GM21360 (cell line): ENCODE measurements at regions not wholly inside any gene's neighbourhood (a gene's known extent, or its start where the extent isn't known, plus 50 kb on each side); places are given as distances from the start of the nearest gene placed in this dataset.

Source experiments
- ATAC-seq: cut with Tn5 transposase; IDR thresholded peaks from one replicate; pipeline ENCODE4 v1.9.1; 2021; ENCODE audit warnings: mild to moderate bottlenecking, moderate library complexity; ENCODE audit not compliant: unreplicated experiment

GRCh38 chr5:143473481-143473880, 70.0 kb upstream of the NR3C1 start:
- ATAC-seq: no peak

GRCh38 chr5:143472576-143472975, 69.1 kb upstream of the NR3C1 start:
- ATAC-seq: no peak

GRCh38 chr5:143471666-143472464, 68.4 kb upstream of the NR3C1 start:
- no peak for ATAC-seq

- ATAC-seq: no peak
Measured at GRCh38 chr5:143471041-143471509, 67.6 kb upstream of the NR3C1 start.

DNA sequence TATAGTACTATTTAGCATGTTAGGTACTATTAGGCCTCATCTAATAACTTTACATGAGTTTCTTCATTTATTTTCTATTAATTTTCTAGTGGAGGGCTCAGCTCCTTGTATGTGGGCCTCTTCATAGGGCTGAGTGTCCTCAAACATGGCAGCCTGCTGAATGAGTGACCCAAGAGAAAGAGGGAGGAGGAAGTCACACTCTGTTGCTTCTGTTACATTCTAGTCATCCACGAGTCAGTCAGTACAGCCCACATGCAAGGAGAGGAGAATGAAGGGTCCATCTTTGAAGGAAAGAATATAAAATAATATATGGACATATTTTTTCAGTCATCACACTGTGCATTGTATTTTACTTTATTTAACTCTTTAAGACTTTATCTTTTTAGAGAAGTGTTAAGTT, 66.6 kb upstream of the NR3C1 start:
- ATAC-seq: no peak

DNA sequence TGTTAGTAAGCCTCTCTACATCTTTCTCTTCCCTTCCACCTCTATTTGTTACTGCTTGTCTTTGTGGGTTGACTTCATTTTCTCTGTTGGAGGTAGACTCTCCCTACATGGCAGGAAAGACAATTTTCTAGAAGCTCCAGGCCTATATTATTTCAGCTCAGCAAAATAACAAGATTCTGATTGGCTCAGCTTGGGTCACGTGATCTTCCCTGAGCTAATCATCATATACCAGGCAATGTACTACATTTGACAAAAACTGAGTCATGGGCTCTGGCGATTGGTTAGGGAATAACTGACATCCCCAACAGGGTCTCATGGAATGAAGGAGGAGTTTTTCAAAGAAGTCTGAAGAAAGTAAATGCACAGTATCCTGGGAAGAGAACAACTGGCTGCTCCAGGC, 65.6 kb upstream of the NR3C1 start:
- ATAC-seq: no peak

- no peak for ATAC-seq
Measured at GRCh38 chr5:143466632-143467031, 63.1 kb upstream of the NR3C1 start.

- ATAC-seq: no peak
Measured at GRCh38 chr5:143464723-143465490, 61.4 kb upstream of the NR3C1 start.

- no peak for ATAC-seq
Measured at GRCh38 chr5:143462431-143462830, 58.9 kb upstream of the NR3C1 start.

GRCh38 chr5:143459433-143459832, 55.9 kb upstream of the NR3C1 start:
- no peak for ATAC-seq

GRCh38 chr5:143456952-143457547, 53.6 kb upstream of the NR3C1 start:
- ATAC-seq: no peak

DNA sequence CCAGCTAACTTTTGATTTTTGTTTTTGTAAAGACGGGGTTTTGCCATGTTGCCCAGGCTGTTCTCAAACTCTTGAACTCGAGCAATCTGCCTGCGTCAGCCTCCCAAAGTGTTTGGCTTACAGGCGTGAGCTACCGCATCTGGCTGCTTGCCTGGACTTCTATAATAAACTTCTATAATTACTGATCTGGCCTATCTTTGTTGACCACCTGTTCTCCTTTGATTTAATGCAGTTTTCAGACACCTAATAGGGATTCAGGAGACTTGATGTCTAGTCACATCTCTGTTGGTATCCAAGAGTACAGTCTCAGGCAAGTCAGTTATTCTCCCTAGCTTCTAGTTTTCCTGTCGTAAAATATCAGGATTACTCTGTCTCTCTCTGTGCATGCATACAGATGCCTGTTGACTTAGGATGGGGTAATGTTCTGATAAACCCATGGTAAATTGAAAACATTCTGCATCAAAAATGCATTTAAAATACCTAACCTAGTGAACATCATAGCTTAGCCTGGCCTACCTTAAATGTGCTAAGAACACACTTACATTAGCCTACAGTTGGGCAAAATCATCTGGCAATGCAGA, 51.5 kb upstream of the NR3C1 start:
- no peak for ATAC-seq

GRCh38 chr5:143453720-143454119, 50.2 kb upstream of the NR3C1 start:
- ATAC-seq: no peak
